ENCODE measurements at regions not wholly inside any gene's neighbourhood (a gene's known extent, or its start where the extent isn't known, plus 50 kb on each side); places are given as distances from the start of the nearest gene placed in this dataset.
A peak's percentile ranks its signal among the peaks of the same experiment; 100 is the strongest.

GRCh38 chr4:65865489-65865888 lies 195.2 kb upstream of the EPHA5 start:
- DNase-seq (peak in 1 of 3 donors; percentile 1), ATAC-seq (ENCODE audit: insufficient read depth, low FRiP score) (no peak)
- Histone ChIP-seq H3K36me3 (ENCODE audit: control insufficient read depth in 4 of 4, insufficient read depth in 4 of 4, low read length in 4 of 4) (no peaks in the 10 kb centered on the region), H3K27me3 (ENCODE audit: control insufficient read depth in 3 of 3, insufficient read depth in 3 of 3, low read length in 2 of 3) (no peaks in the 10 kb centered on the region), H3K9me3 (ENCODE audit: control insufficient read depth in 4 of 4, insufficient read depth in 3 of 4, low read length in 3 of 4) (no peaks in the 10 kb centered on the region), H3K27ac (ENCODE audit: low read depth in 1 of 2, low read length in 1 of 2) (no peak overlapping the region), H3K4me1 (ENCODE audit: control insufficient read depth in 5 of 5, insufficient read depth in 5 of 5, low read length in 5 of 5) (no peaks in the 10 kb centered on the region), H3K9ac (ENCODE audit: insufficient read depth in 1 of 2, low read length in 2 of 2) (no peak overlapping the region), H3K4me3 (no peak overlapping the region)
- no peak for TF ChIP-seq CTCF (IDR thresholded peaks at IDR 0.05; ENCODE audit: control extremely low read depth, extremely low read depth)
- WGBS, 2 donors, result 51 to 54% methylated on average over 4 of the region's 4 CpGs

GRCh38 chr4:65861993-65862392 lies 191.7 kb upstream of the EPHA5 start:
- WGBS, 2 donors, result 88 to 92% methylated on average over 2 of the region's 2 CpGs
- H3K4me3 ChIP-seq, result no peak overlapping the region
- no peak overlapping the region for H3K9ac ChIP-seq (ENCODE audit: insufficient read depth in 1 of 2, low read length in 2 of 2)
- DNase-seq (no peak), ATAC-seq (ENCODE audit: insufficient read depth, low FRiP score) (no peak)
- no peaks in the 10 kb centered on the region for H3K36me3 ChIP-seq (ENCODE audit: control insufficient read depth in 4 of 4, insufficient read depth in 4 of 4, low read length in 4 of 4)
- no peaks in the 10 kb centered on the region for H3K27me3 ChIP-seq (ENCODE audit: control insufficient read depth in 3 of 3, insufficient read depth in 3 of 3, low read length in 2 of 3)
- H3K9me3 ChIP-seq (ENCODE audit: control insufficient read depth in 4 of 4, insufficient read depth in 3 of 4, low read length in 3 of 4), result no peaks in the 10 kb centered on the region
- no peak for TF ChIP-seq CTCF (IDR thresholded peaks at IDR 0.05; ENCODE audit: control extremely low read depth, extremely low read depth)
- no peak overlapping the region for H3K27ac ChIP-seq (ENCODE audit: low read depth in 1 of 2, low read length in 1 of 2)
- no peaks in the 10 kb centered on the region for H3K4me1 ChIP-seq (ENCODE audit: control insufficient read depth in 5 of 5, insufficient read depth in 5 of 5, low read length in 5 of 5)

GRCh38 chr4:65845199-65845773 lies 175.0 kb upstream of the EPHA5 start:
- no peak for ATAC-seq (ENCODE audit: insufficient read depth, low FRiP score)
- Histone ChIP-seq H3K9ac (ENCODE audit: insufficient read depth in 1 of 2, low read length in 2 of 2) (no peak overlapping the region), H3K27ac (ENCODE audit: low read depth in 1 of 2, low read length in 1 of 2) (no peak overlapping the region), H3K4me3 (no peak overlapping the region), H3K27me3 (ENCODE audit: control insufficient read depth in 3 of 3, insufficient read depth in 3 of 3, low read length in 2 of 3) (no peaks in the 10 kb centered on the region), H3K9me3 (ENCODE audit: control insufficient read depth in 4 of 4, insufficient read depth in 3 of 4, low read length in 3 of 4) (no peaks in the 10 kb centered on the region), H3K36me3 (ENCODE audit: control insufficient read depth in 4 of 4, insufficient read depth in 4 of 4, low read length in 4 of 4) (no peaks in the 10 kb centered on the region), H3K4me1 (ENCODE audit: control insufficient read depth in 5 of 5, insufficient read depth in 5 of 5, low read length in 5 of 5) (no peaks in the 10 kb centered on the region)
- DNase-seq, result no peak
- no peak for TF ChIP-seq CTCF (IDR thresholded peaks at IDR 0.05; ENCODE audit: control extremely low read depth, extremely low read depth)
- WGBS, 2 donors, result 59 to 65% methylated on average over 4 of the region's 4 CpGs

Data from lung (tissue), 11 donors.